C4-2B (cell line): ENCODE measurements at regions not wholly inside any gene's neighbourhood (a gene's known extent, or its start where the extent isn't known, plus 50 kb on each side); places are given as distances from the start of the nearest gene placed in this dataset.

ENCODE experiments used
- CTCF ChIP-seq: fragments of 450-650 bp; conservative IDR thresholded peaks from 2 replicates; pipeline ENCODE4 v1.5.1; 2017; ENCODE audit warnings: mild to moderate bottlenecking
- ZFX ChIP-seq: fragments of 450-650 bp; IDR thresholded peaks from 2 replicates; pipeline ENCODE4 v1.6.1; 2017

GRCh38 chr5:56298336-56299090 lies 65.4 kb upstream of the ANKRD55 start:
- no peak for TF ChIP-seq CTCF
- no peak for TF ChIP-seq ZFX
